HFFc6 (cell line): ENCODE measurements at regions not wholly inside any gene's neighbourhood (a gene's known extent, or its start where the extent isn't known, plus 50 kb on each side); places are given as distances from the start of the nearest gene placed in this dataset.
A peak's percentile ranks its signal among the peaks of the same experiment; 100 is the strongest.
"Not testable (repeated sequence)": the region's sequence is repeated elsewhere in the genome, so short reads cannot be mapped to it uniquely, and the experiment has no call there.

Experiments used
- DNase-seq: peaks from one replicate; pipeline ENCODE4 v3.0.0-alpha.2; 2018
- H3K27ac Mint-ChIP-seq: 2 replicates; pipeline ENCODE4 v1.8.0; 2020; ENCODE audit warnings: mild to moderate bottlenecking, mixed read lengths
- H3K27me3 Mint-ChIP-seq: 2 replicates; pipeline ENCODE4 v1.8.0; 2021; ENCODE audit warnings: mild to moderate bottlenecking, moderate library complexity, mixed read lengths; ENCODE audit not compliant: insufficient read depth
- H3K36me3 Mint-ChIP-seq: 2 replicates; pipeline ENCODE4 v1.8.0; 2021; ENCODE audit warnings: low read depth, mixed read lengths
- H3K4me1 Mint-ChIP-seq: 2 replicates; pipeline ENCODE4 v1.8.0; 2020; ENCODE audit warnings: low read depth, mixed read lengths
- H3K4me3 Mint-ChIP-seq: 2 replicates; pipeline ENCODE4 v1.8.0; 2020; ENCODE audit warnings: mild to moderate bottlenecking, moderate library complexity, mixed read lengths
- H3K9me3 Mint-ChIP-seq: 2 replicates; pipeline ENCODE4 v1.8.0; 2020; ENCODE audit warnings: mild to moderate bottlenecking, mixed read lengths
- CTCF ChIP-seq: fragments of 200-600 bp; sonication (generic); IDR thresholded peaks from 2 replicates; pipeline ENCODE4 v1.5.0; 2021; ENCODE audit warnings: antibody characterized with exemption, mild to moderate bottlenecking

DNA sequence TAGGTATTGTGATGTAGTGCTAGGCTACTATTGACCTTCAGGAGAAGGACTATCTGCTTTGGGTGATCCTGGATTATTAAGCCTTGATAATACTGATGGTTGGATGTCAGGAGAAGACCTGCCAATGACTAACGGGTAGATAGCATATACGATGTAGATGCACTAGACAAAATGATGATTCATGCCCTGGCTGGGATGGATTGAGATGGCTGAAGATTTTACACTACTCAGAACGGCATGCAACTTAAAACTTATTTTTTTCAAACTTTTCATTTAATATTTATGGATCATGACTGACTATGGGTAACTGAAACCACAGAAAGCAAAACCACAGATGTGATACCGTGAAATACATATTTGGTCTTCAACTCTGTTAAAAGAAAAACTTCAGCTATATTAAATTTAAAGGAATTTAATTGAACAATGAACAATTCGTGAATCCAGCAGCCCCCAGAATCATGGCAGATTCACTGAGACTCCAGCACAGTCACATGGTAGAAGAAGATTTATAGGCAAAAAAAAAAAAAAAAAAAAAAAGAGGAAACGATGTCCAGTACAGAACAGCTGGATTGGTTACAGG lies 124.6 kb upstream of the CDK13 start:
- DNase-seq: no peak
- Mint-ChIP-seq H3K4me1 (no peaks in the 10 kb centered on the region), H3K4me3 (no peak overlapping the region), H3K27ac (no peak overlapping the region), H3K27me3 (peaks cover 14% of the 10 kb centered on the region), H3K9me3 (no peaks in the 10 kb centered on the region), H3K36me3 (no peaks in the 10 kb centered on the region)
- TF ChIP-seq CTCF: no peak

GRCh38 chr7:39826166-39826565 lies 123.9 kb upstream of the CDK13 start:
- Mint-ChIP-seq H3K9me3 (no peaks in the 10 kb centered on the region), H3K27ac (no peak overlapping the region), H3K36me3 (no peaks in the 10 kb centered on the region), H3K4me1 (no peaks in the 10 kb centered on the region), H3K27me3 (peaks cover 14% of the 10 kb centered on the region), H3K4me3 (no peak overlapping the region)
- DNase-seq: no peak
- TF ChIP-seq CTCF: no peak

DNA sequence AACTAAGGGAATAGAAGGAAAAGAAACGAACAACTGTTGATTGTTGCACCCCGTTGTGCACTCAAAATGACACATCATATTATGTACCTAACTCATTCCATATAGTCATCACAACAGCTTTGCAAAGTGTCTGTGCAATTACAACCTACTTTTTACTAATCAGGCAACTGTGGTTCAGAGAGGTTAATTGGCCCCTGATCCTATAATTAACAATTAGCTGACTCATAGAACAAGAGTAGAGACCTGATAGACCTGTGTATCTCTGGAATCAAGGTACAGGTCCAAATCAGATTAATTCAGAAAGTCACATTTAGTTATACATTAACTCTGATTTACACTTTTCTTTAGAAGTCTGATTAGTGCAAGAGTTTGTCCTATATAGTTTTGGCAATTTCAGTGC lies 122.5 kb upstream of the CDK13 start:
- Mint-ChIP-seq H3K4me3 (no peak overlapping the region), H3K4me1 (no peaks in the 10 kb centered on the region), H3K27me3 (peaks cover 19% of the 10 kb centered on the region), H3K27ac (no peak overlapping the region), H3K36me3 (no peaks in the 10 kb centered on the region), H3K9me3 (no peaks in the 10 kb centered on the region)
- no peak for DNase-seq
- TF ChIP-seq CTCF: no peak

DNA sequence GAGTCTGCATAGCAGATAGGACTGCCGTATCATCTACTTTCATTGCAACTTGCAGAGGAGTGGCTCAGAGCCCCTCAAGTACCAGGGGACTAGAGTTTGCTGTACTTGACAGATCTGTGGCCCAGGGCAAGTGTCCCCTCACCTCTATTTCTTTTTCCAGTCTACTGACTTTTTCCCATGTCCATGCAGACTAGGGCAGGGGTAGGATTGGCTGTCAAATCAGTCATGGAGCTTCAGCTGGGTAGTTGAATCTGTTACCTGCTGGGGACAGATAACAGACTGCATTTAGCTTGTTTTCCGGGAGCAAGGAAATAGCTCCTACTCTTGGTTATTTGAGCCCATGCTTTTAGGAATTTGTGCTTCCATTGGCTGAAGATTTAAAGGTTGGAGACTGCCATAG lies 121.0 kb upstream of the CDK13 start:
- Mint-ChIP-seq H3K9me3 (no peaks in the 10 kb centered on the region), H3K4me3 (no peak overlapping the region), H3K4me1 (no peaks in the 10 kb centered on the region), H3K36me3 (no peaks in the 10 kb centered on the region), H3K27ac (no peak overlapping the region), H3K27me3 (peaks cover 24% of the 10 kb centered on the region)
- no peak for DNase-seq
- no peak for TF ChIP-seq CTCF

- Mint-ChIP-seq H3K27ac (no peak overlapping the region), H3K4me3 (no peak overlapping the region; the same call in 1 of the 2 replicates), H3K36me3 (no peaks in the 10 kb centered on the region), H3K9me3 (no peaks in the 10 kb centered on the region), H3K4me1 (no peaks in the 10 kb centered on the region), H3K27me3 (peaks cover 42% of the 10 kb centered on the region)
- no peak for TF ChIP-seq CTCF
- DNase-seq: no peak
Observed at GRCh38 chr7:39832519-39833085, 117.5 kb upstream of the CDK13 start.

DNA sequence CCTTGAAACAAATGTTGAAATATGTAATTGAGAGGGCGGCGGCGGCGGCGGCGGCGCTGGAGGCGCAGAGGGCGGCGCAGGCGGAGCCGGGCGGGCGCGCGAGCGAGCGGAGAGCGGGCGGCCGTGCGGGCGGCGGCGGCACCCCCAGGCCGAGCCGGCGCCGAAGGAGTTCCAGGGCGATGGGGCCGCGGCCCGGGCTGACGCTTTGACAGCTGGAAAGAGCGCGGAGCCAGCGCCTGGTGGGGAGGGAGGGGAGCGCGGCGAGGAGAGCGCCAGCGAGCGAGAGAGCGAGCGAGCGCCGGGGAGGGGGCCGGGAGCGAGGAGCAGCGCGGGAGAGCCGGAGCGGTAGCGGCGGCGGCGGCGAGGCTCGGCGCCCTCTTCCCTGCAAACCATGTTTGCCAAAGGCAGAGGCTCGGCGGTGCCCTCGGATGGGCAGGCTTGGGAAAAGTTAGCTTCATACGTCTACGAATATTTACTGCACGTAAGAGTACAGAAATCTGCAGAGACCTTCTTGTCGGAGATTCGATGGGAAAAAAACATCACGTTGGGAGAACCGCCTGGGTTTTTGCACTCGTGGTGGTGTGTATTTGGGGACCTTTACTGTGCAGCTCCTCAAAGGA lies 116.8 kb upstream of the CDK13 start:
- H3K36me3 Mint-ChIP-seq, DNase-seq: not testable (repeated sequence)
- H3K27me3 Mint-ChIP-seq: peaks cover 39% of the 10 kb centered on the region

DNA sequence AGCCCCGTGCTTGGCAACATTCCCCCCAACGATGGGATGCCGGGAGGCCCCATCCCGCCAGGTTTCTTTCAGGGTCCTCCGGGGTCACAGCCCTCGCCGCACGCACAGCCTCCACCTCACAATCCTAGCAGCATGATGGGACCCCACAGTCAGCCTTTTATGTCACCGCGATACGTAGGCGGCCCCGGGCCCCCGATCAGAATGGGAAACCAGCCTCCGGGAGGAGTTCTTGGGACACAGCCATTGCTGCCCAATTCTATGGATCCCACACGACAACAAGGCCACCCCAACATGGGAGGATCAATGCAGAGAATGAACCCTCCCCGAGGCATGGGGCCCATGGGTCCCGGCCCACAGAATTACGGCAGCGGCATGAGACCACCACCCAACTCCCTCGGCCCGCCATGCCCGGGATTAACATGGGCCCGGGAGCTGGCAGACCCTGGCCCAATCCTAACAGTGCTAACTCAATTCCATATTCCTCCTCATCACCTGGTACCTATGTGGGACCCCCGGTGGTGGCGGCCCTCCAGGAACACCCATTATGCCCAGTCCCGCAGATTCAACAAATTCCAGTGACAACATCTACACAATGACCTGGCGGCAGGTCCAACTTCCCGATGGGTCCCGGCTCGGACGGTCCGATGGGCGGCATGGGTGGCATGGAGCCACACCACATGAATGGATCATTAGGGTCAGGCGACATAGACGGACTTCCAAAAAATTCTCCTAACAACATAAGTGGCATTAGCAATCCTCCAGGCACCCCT lies 116.0 kb upstream of the CDK13 start:
- H3K4me1 Mint-ChIP-seq, H3K9me3 Mint-ChIP-seq, H3K27ac Mint-ChIP-seq, DNase-seq, H3K36me3 Mint-ChIP-seq: not testable (repeated sequence)
- Mint-ChIP-seq H3K27me3 (peaks cover 34% of the 10 kb centered on the region), H3K4me3 (peak overlapping the region; percentile 67)

More for the DNA sequence above, 116.8 kb upstream of the CDK13 start:
- peak overlapping the region; percentile 67 for H3K4me3 Mint-ChIP-seq
- H3K9me3 Mint-ChIP-seq, H3K27ac Mint-ChIP-seq, H3K4me1 Mint-ChIP-seq: not testable (repeated sequence)
